ENCODE measurements at regions not wholly inside any gene's neighbourhood (a gene's known extent, or its start where the extent isn't known, plus 50 kb on each side); places are given as distances from the start of the nearest gene placed in this dataset.
"Not testable (repeated sequence)": the region's sequence is repeated elsewhere in the genome, so short reads cannot be mapped to it uniquely, and the experiment has no call there.

GRCh38 chr5:21341203-21341947, 1353.4 kb upstream of the CDH18 start:
- DNase-seq (ENCODE audit: low spot score): not testable (repeated sequence)

- DNase-seq (ENCODE audit: low spot score): peak; percentile 11
Measured at GRCh38 chr5:21340233-21340632, 1352.2 kb upstream of the CDH18 start.

GRCh38 chr5:21336478-21336877, 1348.5 kb upstream of the CDH18 start:
- DNase-seq (ENCODE audit: low spot score): not testable (repeated sequence)

GRCh38 chr5:21315376-21315775, 1327.4 kb upstream of the CDH18 start:
- DNase-seq (ENCODE audit: low spot score): not testable (repeated sequence)

- not testable (repeated sequence) for DNase-seq (ENCODE audit: low spot score)
Measured at GRCh38 chr5:21301205-21301604, 1313.2 kb upstream of the CDH18 start.

GRCh38 chr5:21274361-21274760, 1286.4 kb upstream of the CDH18 start:
- not testable (repeated sequence) for DNase-seq (ENCODE audit: low spot score)

- no peak for DNase-seq (ENCODE audit: low spot score)
Measured at GRCh38 chr5:21263361-21263760, 1275.4 kb upstream of the CDH18 start.

GRCh38 chr5:21254161-21254560, 1266.2 kb upstream of the CDH18 start:
- no peak for DNase-seq (ENCODE audit: low spot score)

- no peak for DNase-seq (ENCODE audit: low spot score)
Measured at GRCh38 chr5:21244982-21245381, 1257.0 kb upstream of the CDH18 start.

- DNase-seq (ENCODE audit: low spot score): no peak
Measured at GRCh38 chr5:21238786-21239185, 1250.8 kb upstream of the CDH18 start.

GRCh38 chr5:21237461-21237860, 1249.5 kb upstream of the CDH18 start:
- DNase-seq (ENCODE audit: low spot score): no peak

- DNase-seq (ENCODE audit: low spot score): no peak
Measured at GRCh38 chr5:21236971-21237427, 1249.0 kb upstream of the CDH18 start.

GRCh38 chr5:21236104-21236503, 1248.1 kb upstream of the CDH18 start:
- DNase-seq (ENCODE audit: low spot score): no peak

- no peak for DNase-seq (ENCODE audit: low spot score)
Measured at GRCh38 chr5:21225223-21226064, 1237.4 kb upstream of the CDH18 start.

- DNase-seq (ENCODE audit: low spot score): no peak
Measured at GRCh38 chr5:21221616-21222015, 1233.6 kb upstream of the CDH18 start.

GRCh38 chr5:21219966-21220365, 1232.0 kb upstream of the CDH18 start:
- no peak for DNase-seq (ENCODE audit: low spot score)

GRCh38 chr5:21219251-21219650, 1231.3 kb upstream of the CDH18 start:
- peak; percentile 49 for DNase-seq (ENCODE audit: low spot score)

- DNase-seq (ENCODE audit: low spot score): no peak
Measured at GRCh38 chr5:21212026-21212425, 1224.0 kb upstream of the CDH18 start.

GRCh38 chr5:21209409-21209808, 1221.4 kb upstream of the CDH18 start:
- no peak for DNase-seq (ENCODE audit: low spot score)

GRCh38 chr5:21199087-21199486, 1211.1 kb upstream of the CDH18 start:
- DNase-seq (ENCODE audit: low spot score): no peak

- DNase-seq (ENCODE audit: low spot score): no peak
Measured at GRCh38 chr5:21195145-21195544, 1207.1 kb upstream of the CDH18 start.

- DNase-seq (ENCODE audit: low spot score): no peak
Measured at GRCh38 chr5:21185536-21185935, 1197.5 kb upstream of the CDH18 start.

GRCh38 chr5:21184581-21184980, 1196.6 kb upstream of the CDH18 start:
- no peak for DNase-seq (ENCODE audit: low spot score)
